ENCODE measurements at regions not wholly inside any gene's neighbourhood (a gene's known extent, or its start where the extent isn't known, plus 50 kb on each side); places are given as distances from the start of the nearest gene placed in this dataset.

- peak overlapping the region in 8 of 12 donors; percentile 18 to 64 (median 48) for H3K27ac ChIP-seq
- no peak for ATAC-seq
- peaks cover 0 to 49% (median 6%) of the 10 kb centered on the region in 9 donors for H3K27me3 ChIP-seq
- H3K36me3 ChIP-seq = no peaks in the 10 kb centered on the region
- H3K4me1 ChIP-seq = peaks cover 0 to 16% (median 0%) of the 10 kb centered on the region in 12 donors
- intact Hi-C loops (cut with DNase I) = no loop called here
- DNase-seq = no peak
- TF ChIP-seq POLR2A (IDR thresholded peaks at IDR 0.05) (no peak), CTCF (IDR thresholded peaks at IDR 0.05) (no peak)
- WGBS, 4 donors = 0 to 37% (median 15%) methylated on average over 22 of the region's 22 CpGs
- H3K4me3 ChIP-seq = peak overlapping the region in 11 of 12 donors; percentile 2 to 56 (median 46)
- no peaks in the 10 kb centered on the region for H3K9me3 ChIP-seq
Observed at GRCh38 chrX:125204681-125205132, 115.0 kb upstream of the TEX13C start.

GRCh38 chrX:125205133-125205917 lies 114.3 kb upstream of the TEX13C start:
- peak; percentile 75 to 82 (median 78) for ATAC-seq
- TF ChIP-seq CTCF (IDR thresholded peaks at IDR 0.05) (peak in 2 of 12 donors; percentile 12 to 16), POLR2A (IDR thresholded peaks at IDR 0.05) (no peak)
- H3K27ac ChIP-seq = peak overlapping the region in 10 of 12 donors; percentile 14 to 64 (median 52)
- DNase-seq = peak; percentile 39 to 66 (median 57)
- peak overlapping the region; percentile 4 to 56 (median 46) for H3K4me3 ChIP-seq
- peaks cover 0 to 49% (median 6%) of the 10 kb centered on the region in 9 donors for H3K27me3 ChIP-seq
- H3K4me1 ChIP-seq = peaks cover 0 to 16% (median 0%) of the 10 kb centered on the region in 12 donors
- H3K9me3 ChIP-seq = no peaks in the 10 kb centered on the region
- 1 to 28% (median 14%) methylated on average over 16 to 48 of the region's 48 CpGs for WGBS, 4 donors
- intact Hi-C loops (cut with DNase I) = no loop called here
- H3K36me3 ChIP-seq = no peaks in the 10 kb centered on the region

GRCh38 chrX:125205918-125206665 lies 113.6 kb upstream of the TEX13C start:
- no peaks in the 10 kb centered on the region for H3K9me3 ChIP-seq
- intact Hi-C loops (cut with DNase I) = no loop called here
- H3K27ac ChIP-seq = peak overlapping the region in 9 of 12 donors; percentile 5 to 64 (median 52)
- DNase-seq = peak in 1 of 5 donors; percentile 18
- H3K4me3 ChIP-seq = peak overlapping the region; percentile 4 to 56 (median 46)
- no peaks in the 10 kb centered on the region for H3K36me3 ChIP-seq
- H3K27me3 ChIP-seq = peaks cover 0 to 49% (median 6%) of the 10 kb centered on the region in 9 donors
- 4 to 33% (median 18%) methylated on average over 22 to 25 of the region's 25 CpGs for WGBS, 4 donors
- peaks cover 0 to 16% (median 0%) of the 10 kb centered on the region in 12 donors for H3K4me1 ChIP-seq
- peak in 1 of 4 donors; percentile 38 for ATAC-seq
- TF ChIP-seq CTCF (IDR thresholded peaks at IDR 0.05) = no peak
- TF ChIP-seq POLR2A (IDR thresholded peaks at IDR 0.05) = no peak

- H3K4me3 ChIP-seq = no peak overlapping the region
- WGBS, 4 donors = 34 to 45% (median 40%) methylated on average over 1 of the region's 1 CpG
- ATAC-seq = no peak
- no peak overlapping the region for H3K27ac ChIP-seq
- peaks cover 0 to 19% (median 0%) of the 10 kb centered on the region in 9 donors for H3K27me3 ChIP-seq
- no peak for TF ChIP-seq POLR2A (IDR thresholded peaks at IDR 0.05)
- no peak for TF ChIP-seq CTCF (IDR thresholded peaks at IDR 0.05)
- no peak for DNase-seq
- H3K4me1 ChIP-seq = peaks cover 0 to 4% (median 0%) of the 10 kb centered on the region in 12 donors
- H3K36me3 ChIP-seq = no peaks in the 10 kb centered on the region
- intact Hi-C loops (cut with DNase I) = no loop called here
- H3K9me3 ChIP-seq = peaks cover 0 to 4% (median 0%) of the 10 kb centered on the region in 12 donors
Observed at GRCh38 chrX:125210146-125210545, 109.5 kb upstream of the TEX13C start.

Measured in heart left ventricle (tissue), 16 donors.